Activated naive CD4-positive, alpha-beta T cell treated with anti-CD3 and anti-CD28 coated beads, Interleukin-2, amount 50 U/mL, for 24 hours (primary cell): ENCODE measurements at regions not wholly inside any gene's neighbourhood (a gene's known extent, or its start where the extent isn't known, plus 50 kb on each side); places are given as distances from the start of the nearest gene placed in this dataset.
"Not testable (repeated sequence)": the region's sequence is repeated elsewhere in the genome, so short reads cannot be mapped to it uniquely, and the experiment has no call there.

Experiments used
- H3K27ac Mint-ChIP-seq: one replicate; pipeline ENCODE4 v1.8.0; 2021; ENCODE audit warnings: mild to moderate bottlenecking, mixed read lengths
- H3K27me3 Mint-ChIP-seq: one replicate; pipeline ENCODE4 v1.8.0; 2021; ENCODE audit warnings: mixed read lengths
- H3K36me3 Mint-ChIP-seq: one replicate; pipeline ENCODE4 v1.8.0; 2021; ENCODE audit warnings: mixed read lengths
- H3K4me1 Mint-ChIP-seq: one replicate; pipeline ENCODE4 v1.8.0; 2021; ENCODE audit warnings: mixed read lengths
- H3K4me3 Mint-ChIP-seq: one replicate; pipeline ENCODE4 v1.8.0; 2021; ENCODE audit warnings: mild to moderate bottlenecking, mixed read lengths
- H3K9me3 Mint-ChIP-seq: one replicate; pipeline ENCODE4 v1.8.0; 2021; ENCODE audit warnings: mixed read lengths

- H3K27me3 Mint-ChIP-seq, H3K4me1 Mint-ChIP-seq, H3K9me3 Mint-ChIP-seq, H3K4me3 Mint-ChIP-seq, H3K36me3 Mint-ChIP-seq, H3K27ac Mint-ChIP-seq: not testable (repeated sequence)
Measured at GRCh38 chr9:67248967-67249366, 256.6 kb upstream of the SPATA31A3 start.

GRCh38 chr9:67212073-67212472 lies 219.7 kb upstream of the SPATA31A3 start:
- not testable (repeated sequence) for H3K36me3 Mint-ChIP-seq, H3K4me1 Mint-ChIP-seq, H3K4me3 Mint-ChIP-seq, H3K9me3 Mint-ChIP-seq, H3K27ac Mint-ChIP-seq, H3K27me3 Mint-ChIP-seq

- H3K27me3 Mint-ChIP-seq, H3K9me3 Mint-ChIP-seq, H3K4me3 Mint-ChIP-seq, H3K27ac Mint-ChIP-seq, H3K4me1 Mint-ChIP-seq, H3K36me3 Mint-ChIP-seq: not testable (repeated sequence)
Measured at GRCh38 chr9:67210842-67211241, 218.5 kb upstream of the SPATA31A3 start.

- not testable (repeated sequence) for H3K9me3 Mint-ChIP-seq, H3K4me3 Mint-ChIP-seq, H3K27ac Mint-ChIP-seq, H3K4me1 Mint-ChIP-seq, H3K27me3 Mint-ChIP-seq, H3K36me3 Mint-ChIP-seq
Measured at GRCh38 chr9:67208831-67209437, 216.6 kb upstream of the SPATA31A3 start.

- H3K27ac Mint-ChIP-seq, H3K27me3 Mint-ChIP-seq, H3K36me3 Mint-ChIP-seq, H3K4me3 Mint-ChIP-seq, H3K9me3 Mint-ChIP-seq, H3K4me1 Mint-ChIP-seq: not testable (repeated sequence)
Measured at GRCh38 chr9:67196135-67196534, 203.8 kb upstream of the SPATA31A3 start.

GRCh38 chr9:67195357-67195756 lies 203.0 kb upstream of the SPATA31A3 start:
- not testable (repeated sequence) for H3K27me3 Mint-ChIP-seq, H3K4me1 Mint-ChIP-seq, H3K27ac Mint-ChIP-seq, H3K4me3 Mint-ChIP-seq, H3K36me3 Mint-ChIP-seq, H3K9me3 Mint-ChIP-seq

- H3K4me3 Mint-ChIP-seq, H3K27ac Mint-ChIP-seq, H3K36me3 Mint-ChIP-seq, H3K4me1 Mint-ChIP-seq, H3K27me3 Mint-ChIP-seq, H3K9me3 Mint-ChIP-seq: not testable (repeated sequence)
Measured at GRCh38 chr9:67179185-67179584, 186.8 kb upstream of the SPATA31A3 start.

- H3K9me3 Mint-ChIP-seq, H3K27me3 Mint-ChIP-seq, H3K4me3 Mint-ChIP-seq, H3K4me1 Mint-ChIP-seq, H3K27ac Mint-ChIP-seq, H3K36me3 Mint-ChIP-seq: not testable (repeated sequence)
Measured at GRCh38 chr9:67175167-67175566, 182.8 kb upstream of the SPATA31A3 start.

GRCh38 chr9:67171721-67172120 lies 179.4 kb upstream of the SPATA31A3 start:
- H3K36me3 Mint-ChIP-seq, H3K27ac Mint-ChIP-seq, H3K27me3 Mint-ChIP-seq, H3K4me3 Mint-ChIP-seq, H3K4me1 Mint-ChIP-seq, H3K9me3 Mint-ChIP-seq: not testable (repeated sequence)

- H3K4me1 Mint-ChIP-seq, H3K27ac Mint-ChIP-seq, H3K4me3 Mint-ChIP-seq, H3K36me3 Mint-ChIP-seq, H3K9me3 Mint-ChIP-seq, H3K27me3 Mint-ChIP-seq: not testable (repeated sequence)
Measured at GRCh38 chr9:67168530-67169157, 176.3 kb upstream of the SPATA31A3 start.

- H3K4me3 Mint-ChIP-seq, H3K27me3 Mint-ChIP-seq, H3K4me1 Mint-ChIP-seq, H3K27ac Mint-ChIP-seq, H3K9me3 Mint-ChIP-seq, H3K36me3 Mint-ChIP-seq: not testable (repeated sequence)
Measured at GRCh38 chr9:67166335-67166734, 174.0 kb upstream of the SPATA31A3 start.

GRCh38 chr9:67162827-67163226 lies 170.5 kb upstream of the SPATA31A3 start:
- not testable (repeated sequence) for H3K27ac Mint-ChIP-seq, H3K9me3 Mint-ChIP-seq

GRCh38 chr9:67155218-67155617 lies 162.9 kb upstream of the SPATA31A3 start:
- not testable (repeated sequence) for H3K27me3 Mint-ChIP-seq, H3K9me3 Mint-ChIP-seq, H3K4me3 Mint-ChIP-seq, H3K27ac Mint-ChIP-seq, H3K36me3 Mint-ChIP-seq, H3K4me1 Mint-ChIP-seq

More at GRCh38 chr9:67162827-67163226, 170.5 kb upstream of the SPATA31A3 start:
- not testable (repeated sequence) for H3K4me1 Mint-ChIP-seq, H3K27me3 Mint-ChIP-seq, H3K36me3 Mint-ChIP-seq, H3K4me3 Mint-ChIP-seq

GRCh38 chr9:67153501-67153900 lies 161.2 kb upstream of the SPATA31A3 start:
- H3K4me3 Mint-ChIP-seq, H3K27me3 Mint-ChIP-seq, H3K9me3 Mint-ChIP-seq, H3K4me1 Mint-ChIP-seq, H3K36me3 Mint-ChIP-seq, H3K27ac Mint-ChIP-seq: not testable (repeated sequence)

GRCh38 chr9:67142392-67143107 lies 150.2 kb upstream of the SPATA31A3 start:
- not testable (repeated sequence) for H3K27ac Mint-ChIP-seq, H3K4me3 Mint-ChIP-seq, H3K27me3 Mint-ChIP-seq, H3K4me1 Mint-ChIP-seq, H3K36me3 Mint-ChIP-seq, H3K9me3 Mint-ChIP-seq

GRCh38 chr9:67136376-67136775 lies 144.0 kb upstream of the SPATA31A3 start:
- not testable (repeated sequence) for H3K36me3 Mint-ChIP-seq, H3K4me3 Mint-ChIP-seq, H3K27ac Mint-ChIP-seq, H3K4me1 Mint-ChIP-seq, H3K27me3 Mint-ChIP-seq, H3K9me3 Mint-ChIP-seq

GRCh38 chr9:67133124-67133523 lies 140.8 kb upstream of the SPATA31A3 start:
- not testable (repeated sequence) for H3K36me3 Mint-ChIP-seq

More at GRCh38 chr9:67133124-67133523, 140.8 kb upstream of the SPATA31A3 start:
- H3K27ac Mint-ChIP-seq, H3K4me3 Mint-ChIP-seq, H3K27me3 Mint-ChIP-seq, H3K4me1 Mint-ChIP-seq, H3K9me3 Mint-ChIP-seq: not testable (repeated sequence)
